HEK293 (cell line): ENCODE measurements at regions not wholly inside any gene's neighbourhood (a gene's known extent, or its start where the extent isn't known, plus 50 kb on each side); places are given as distances from the start of the nearest gene placed in this dataset.
"Not testable (repeated sequence)": the region's sequence is repeated elsewhere in the genome, so short reads cannot be mapped to it uniquely, and the experiment has no call there.

Experiments
- CTCF ChIA-PET: fragments of 350-600 bp; formaldehyde crosslinking; extraction: SDS; loops from one replicate; lab custom pipeline; 2021; ENCODE audit warnings: antibody characterized with exemption; lab: Yijun Ruan, JAX
- POLR2A ChIA-PET: fragments of 300-600 bp; formaldehyde crosslinking; extraction: SDS; loops from one replicate; lab custom pipeline; 2020; ENCODE audit warnings: antibody characterized with exemption, inconsistent platforms; lab: Yijun Ruan, JAX
- H3K27ac ChIP-seq: fragments of 200-500 bp; sonication (Bioruptor generic); 2 replicates; pipeline ENCODE4 v1.5.1; 2014; ENCODE audit warnings: low read depth, low read length, control low read depth, inconsistent platforms; ENCODE audit errors: extremely low read depth
- H3K36me3 ChIP-seq, 2 experiments: fragments of 200-500 bp in 1 of 2; sonication (Bioruptor generic) in 1 of 2; 1 replicate in 1 of 2; 2 replicates in 1 of 2; pipeline ENCODE4 v1.5.1; 2014 to 2017; ENCODE audit warnings: inconsistent platforms in 2 of 2, low read length in 2 of 2; ENCODE audit not compliant: control insufficient read depth in 2 of 2, insufficient read depth in 1 of 2
- H3K4me1 ChIP-seq: fragments of 200-500 bp; sonication (Bioruptor generic); 2 replicates; pipeline ENCODE4 v1.5.1; 2014; ENCODE audit warnings: mild to moderate bottlenecking, low read length, inconsistent platforms; ENCODE audit not compliant: control insufficient read depth, insufficient read depth
- H3K4me3 ChIP-seq: 2 replicates; pipeline ENCODE4 v1.5.1; 2011; ENCODE audit warnings: low read depth, mild to moderate bottlenecking, control low read depth, low read length, moderate library complexity
- H3K9me3 ChIP-seq: fragments of 200-500 bp; sonication (Bioruptor generic); 2 replicates; pipeline ENCODE4 v1.5.1; 2014; ENCODE audit warnings: low read depth, low read length, inconsistent platforms; ENCODE audit not compliant: control insufficient read depth, insufficient read depth
- FEZF1 ChIP-seq: fragments of 450-650 bp; formaldehyde crosslinking; IDR thresholded peaks from 2 replicates; pipeline ENCODE4 v1.5.1; 2016; ENCODE audit warnings: missing biosample characterization, missing genetic modification characterization
- GLI2 ChIP-seq: fragments of 450-650 bp; formaldehyde crosslinking; IDR thresholded peaks from 2 replicates; pipeline ENCODE4; 2017; ENCODE audit warnings: missing biosample characterization, missing genetic modification characterization, low read depth, borderline replicate concordance
- REST ChIP-seq: fragments of 450-650 bp; formaldehyde crosslinking; IDR thresholded peaks from 2 replicates; pipeline ENCODE4 v1.5.1; 2016; ENCODE audit warnings: missing biosample characterization, missing genetic modification characterization
- SALL2 ChIP-seq: fragments of 450-650 bp; formaldehyde crosslinking; IDR thresholded peaks from 2 replicates; pipeline ENCODE4 v1.5.0; 2017; ENCODE audit warnings: missing biosample characterization, mild to moderate bottlenecking, missing genetic modification characterization, borderline replicate concordance
- ZFP37 ChIP-seq: fragments of 450-650 bp; formaldehyde crosslinking; IDR thresholded peaks from 2 replicates; pipeline ENCODE4 v1.5.1; 2016; ENCODE audit warnings: missing biosample characterization, missing genetic modification characterization
- ZNF10 ChIP-seq: fragments of 450-650 bp; formaldehyde crosslinking; IDR thresholded peaks from 2 replicates; pipeline ENCODE4 v1.5.1; 2017; ENCODE audit warnings: missing biosample characterization, missing genetic modification characterization
- ZNF184 ChIP-seq: fragments of 450-650 bp; IDR thresholded peaks from 2 replicates; pipeline ENCODE4 v1.5.1; 2018; ENCODE audit warnings: missing biosample characterization, mild to moderate bottlenecking, missing genetic modification characterization
- ZNF214 ChIP-seq: fragments of 450-650 bp; formaldehyde crosslinking; IDR thresholded peaks from 2 replicates; pipeline ENCODE4 v1.5.1; 2017; ENCODE audit warnings: missing biosample characterization, mild to moderate bottlenecking, missing genetic modification characterization, borderline replicate concordance
- ZNF223 ChIP-seq: fragments of 450-650 bp; formaldehyde crosslinking; IDR thresholded peaks from 2 replicates; pipeline ENCODE4 v1.5.1; 2016; ENCODE audit warnings: missing biosample characterization, missing genetic modification characterization
- ZNF280D ChIP-seq: fragments of 450-650 bp; formaldehyde crosslinking; IDR thresholded peaks from 2 replicates; pipeline ENCODE4 v1.5.1; 2016; ENCODE audit warnings: missing biosample characterization, missing genetic modification characterization
- ZNF292 ChIP-seq: fragments of 450-650 bp; formaldehyde crosslinking; IDR thresholded peaks from 2 replicates; pipeline ENCODE4 v1.5.1; 2016; ENCODE audit warnings: low read depth, missing biosample characterization, missing genetic modification characterization, borderline replicate concordance
- ZNF335 ChIP-seq: fragments of 450-650 bp; formaldehyde crosslinking; conservative IDR thresholded peaks from 2 replicates; pipeline ENCODE4 v1.5.1; 2016; ENCODE audit warnings: missing biosample characterization, missing genetic modification characterization
- ZNF404 ChIP-seq: fragments of 450-650 bp; formaldehyde crosslinking; IDR thresholded peaks from 2 replicates; pipeline ENCODE4 v1.5.1; 2017; ENCODE audit warnings: missing biosample characterization, missing genetic modification characterization
- ZNF48 ChIP-seq: fragments of 450-650 bp; formaldehyde crosslinking; IDR thresholded peaks from 2 replicates; pipeline ENCODE4 v1.5.1; 2016; ENCODE audit warnings: missing biosample characterization, missing genetic modification characterization
- ZNF544 ChIP-seq: fragments of 450-650 bp; formaldehyde crosslinking; IDR thresholded peaks from 2 replicates; pipeline ENCODE4 v1.5.0; 2017; ENCODE audit warnings: missing biosample characterization, missing genetic modification characterization
- ZNF561 ChIP-seq: fragments of 450-650 bp; IDR thresholded peaks from 2 replicates; pipeline ENCODE4 v1.5.1; 2018; ENCODE audit warnings: missing biosample characterization, missing genetic modification characterization, borderline replicate concordance
- ZNF600 ChIP-seq: fragments of 450-650 bp; formaldehyde crosslinking; IDR thresholded peaks from 2 replicates; pipeline ENCODE4 v1.5.1; 2016; ENCODE audit warnings: missing biosample characterization, missing genetic modification characterization
- ZNF623 ChIP-seq: fragments of 450-650 bp; formaldehyde crosslinking; IDR thresholded peaks from 2 replicates; pipeline ENCODE4 v1.5.1; 2016; ENCODE audit warnings: missing biosample characterization, missing genetic modification characterization
- ZNF639 ChIP-seq: fragments of 450-650 bp; formaldehyde crosslinking; IDR thresholded peaks from 2 replicates; pipeline ENCODE4 v1.5.1; 2016; ENCODE audit warnings: missing biosample characterization, missing genetic modification characterization
- ZNF660 ChIP-seq: fragments of 450-650 bp; IDR thresholded peaks from 2 replicates; pipeline ENCODE4 v1.5.1; 2018; ENCODE audit warnings: missing biosample characterization, mild to moderate bottlenecking, missing genetic modification characterization
- ZNF707 ChIP-seq: fragments of 450-650 bp; formaldehyde crosslinking; IDR thresholded peaks from 2 replicates; pipeline ENCODE4 v1.5.1; 2016; ENCODE audit warnings: missing biosample characterization, missing genetic modification characterization
- ZNF777 ChIP-seq: fragments of 450-650 bp; formaldehyde crosslinking; IDR thresholded peaks from 2 replicates; pipeline ENCODE4 v1.5.1; 2017; ENCODE audit warnings: missing biosample characterization, missing genetic modification characterization, borderline replicate concordance
- ZXDB ChIP-seq: fragments of 450-650 bp; formaldehyde crosslinking; IDR thresholded peaks from 2 replicates; pipeline ENCODE4 v1.5.1; 2016; ENCODE audit warnings: missing biosample characterization, missing genetic modification characterization

GRCh38 chr4:159787901-159788300, 685.0 kb downstream of the RAPGEF2 start (continued):
- TF ChIP-seq REST (tag by site-specific recombination) (no peak), ZNF623 (tag by site-specific recombination) (no peak), ZNF184 (tag by site-specific recombination) (no peak), ZNF223 (tag by site-specific recombination) (no peak), ZNF660 (tag by site-specific recombination) (no peak), ZFP37 (no peak), ZNF335 (tag by site-specific recombination) (no peak), ZNF214 (tag by site-specific recombination) (no peak), ZNF48 (tag by site-specific recombination) (no peak), ZNF404 (tag by site-specific recombination) (no peak), ZNF707 (tag by site-specific recombination) (no peak)

DNA sequence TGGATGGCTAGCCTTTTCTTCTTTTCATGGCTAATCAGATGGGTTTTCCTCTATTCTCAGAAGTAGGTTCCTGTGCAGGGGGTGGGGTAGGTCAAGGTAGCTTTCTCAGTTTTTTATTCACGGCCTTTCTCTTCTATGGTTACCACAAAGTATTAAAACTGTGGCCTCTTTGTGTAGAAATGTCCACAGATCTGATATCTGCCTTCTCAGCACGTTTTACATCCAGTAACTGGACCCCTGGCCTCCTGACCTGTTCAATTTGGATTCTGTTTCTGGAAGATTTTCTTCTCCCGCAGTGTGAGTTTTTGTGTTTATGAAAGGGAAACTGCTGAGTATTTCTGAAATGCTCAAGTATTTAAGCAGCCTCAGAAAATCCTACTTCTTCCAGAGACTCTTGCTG, 688.5 kb downstream of the RAPGEF2 start:
- H3K36me3 ChIP-seq, result no peaks in the 10 kb centered on the region
- POLR2A ChIA-PET, result no interaction called here
- H3K4me3 ChIP-seq, result no peak overlapping the region
- H3K27ac ChIP-seq, result no peak overlapping the region
- TF ChIP-seq FEZF1 (no peak), ZNF280D (tag by site-specific recombination) (no peak), ZNF777 (tag by site-specific recombination) (no peak), ZNF10 (tag by site-specific recombination) (no peak)
- TF ChIP-seq, all 188 proteins: peak for 0
- Histone ChIP-seq H3K9me3 (no peaks in the 10 kb centered on the region), H3K4me1 (no peaks in the 10 kb centered on the region)
- CTCF ChIA-PET, result no interaction called here

DNA sequence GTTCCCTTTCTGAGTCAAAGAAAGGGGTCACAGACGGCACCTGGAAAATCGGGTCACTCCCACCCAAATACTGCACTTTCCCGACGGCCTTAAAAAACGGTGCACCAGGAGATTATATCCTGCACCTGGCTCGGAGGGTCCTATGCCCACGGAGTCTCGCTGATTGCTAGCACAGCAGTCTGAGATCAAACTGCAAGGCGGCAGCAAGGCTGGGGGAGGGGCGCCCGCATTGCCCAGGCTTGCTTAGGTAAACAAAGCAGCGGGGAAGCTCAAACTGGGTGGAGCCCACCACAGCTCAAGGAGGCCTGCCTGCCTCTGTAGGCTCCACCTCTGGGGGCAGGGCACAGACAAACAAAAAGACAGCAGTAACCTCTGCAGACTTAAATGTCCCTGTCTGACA, 701.7 kb downstream of the RAPGEF2 start:
- CTCF ChIA-PET, POLR2A ChIA-PET: not testable (repeated sequence)

DNA sequence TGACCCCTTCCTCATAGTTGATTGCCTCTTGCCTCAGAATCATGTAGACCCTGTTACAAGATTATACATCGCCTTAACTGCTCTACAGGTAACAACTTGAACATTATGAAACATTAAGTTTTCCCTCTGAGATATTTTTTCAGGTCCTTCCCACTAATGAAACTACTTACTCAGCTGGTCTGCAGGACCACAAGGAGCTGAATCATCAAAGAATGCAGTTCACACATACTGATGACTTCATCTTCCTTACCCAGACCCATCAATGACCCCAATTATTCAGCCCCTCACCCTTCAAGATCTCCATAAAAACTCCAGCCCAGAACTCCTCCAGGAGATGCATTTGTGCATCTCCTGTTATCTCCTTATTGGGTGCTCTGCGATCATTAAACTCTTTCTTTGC, 720.9 kb downstream of the RAPGEF2 start:
- CTCF ChIA-PET, result no interaction called here
- POLR2A ChIA-PET, result no interaction called here
- H3K9me3 ChIP-seq, result no peaks in the 10 kb centered on the region
- H3K4me1 ChIP-seq, result no peaks in the 10 kb centered on the region
- no peak overlapping the region for H3K27ac ChIP-seq
- no peak overlapping the region for H3K4me3 ChIP-seq
- no peaks in the 10 kb centered on the region for H3K36me3 ChIP-seq
- TF ChIP-seq ZNF544 (tag by site-specific recombination) (no peak), SALL2 (tag by site-specific recombination) (no peak), ZNF639 (no peak), ZNF600 (tag by site-specific recombination) (no peak), ZNF561 (no peak), ZNF292 (no peak), ZXDB (no peak), FEZF1 (no peak), GLI2 (tag by site-specific recombination) (no peak)

More for the DNA sequence above, 701.7 kb downstream of the RAPGEF2 start:
- not testable (repeated sequence) for H3K9me3 ChIP-seq, H3K4me1 ChIP-seq, H3K36me3 ChIP-seq, H3K27ac ChIP-seq, H3K4me3 ChIP-seq
